ENCODE measurements at regions not wholly inside any gene's neighbourhood (a gene's known extent, or its start where the extent isn't known, plus 50 kb on each side); places are given as distances from the start of the nearest gene placed in this dataset.

DNA sequence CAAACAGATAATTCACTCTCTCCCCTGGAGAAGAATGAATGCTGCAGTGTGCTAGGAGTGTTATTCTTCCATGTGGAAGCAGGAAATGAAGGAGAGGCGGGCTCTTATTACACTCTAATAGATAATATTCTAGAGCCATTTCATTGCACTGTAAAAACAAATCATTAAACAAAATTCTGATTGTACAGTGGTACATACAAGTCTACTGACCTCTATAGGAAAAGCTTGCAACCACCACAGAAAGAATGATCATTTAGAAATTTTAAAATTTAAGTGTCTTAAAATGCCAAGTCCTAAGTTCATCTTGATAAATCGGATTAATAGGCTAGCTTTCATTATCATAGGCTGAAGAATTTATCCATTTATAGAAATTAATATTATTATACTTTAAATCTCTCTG, 960.3 kb upstream of the LRRN3 start:
- H3K27me3 ChIP-seq: no peaks in the 10 kb centered on the region
- ATAC-seq (no peak), DNase-seq (no peak), FAIRE-seq (no peak)
- intact Hi-C loops (cut with DNase I): no loop called here
- H3K36me3 ChIP-seq: no peaks in the 10 kb centered on the region
- TF ChIP-seq, protein P1, sequence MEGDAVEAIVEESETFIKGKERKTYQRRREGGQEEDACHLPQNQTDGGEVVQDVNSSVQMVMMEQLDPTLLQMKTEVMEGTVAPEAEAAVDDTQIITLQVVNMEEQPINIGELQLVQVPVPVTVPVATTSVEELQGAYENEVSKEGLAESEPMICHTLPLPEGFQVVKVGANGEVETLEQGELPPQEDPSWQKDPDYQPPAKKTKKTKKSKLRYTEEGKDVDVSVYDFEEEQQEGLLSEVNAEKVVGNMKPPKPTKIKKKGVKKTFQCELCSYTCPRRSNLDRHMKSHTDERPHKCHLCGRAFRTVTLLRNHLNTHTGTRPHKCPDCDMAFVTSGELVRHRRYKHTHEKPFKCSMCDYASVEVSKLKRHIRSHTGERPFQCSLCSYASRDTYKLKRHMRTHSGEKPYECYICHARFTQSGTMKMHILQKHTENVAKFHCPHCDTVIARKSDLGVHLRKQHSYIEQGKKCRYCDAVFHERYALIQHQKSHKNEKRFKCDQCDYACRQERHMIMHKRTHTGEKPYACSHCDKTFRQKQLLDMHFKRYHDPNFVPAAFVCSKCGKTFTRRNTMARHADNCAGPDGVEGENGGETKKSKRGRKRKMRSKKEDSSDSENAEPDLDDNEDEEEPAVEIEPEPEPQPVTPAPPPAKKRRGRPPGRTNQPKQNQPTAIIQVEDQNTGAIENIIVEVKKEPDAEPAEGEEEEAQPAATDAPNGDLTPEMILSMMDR (IDR thresholded peaks at IDR 0.05): no peak
- H3K4me1 ChIP-seq: no peaks in the 10 kb centered on the region
- no peaks in the 10 kb centered on the region for H3K9me3 ChIP-seq
- 30 to 44% methylated on average over 2 of the region's 2 CpGs for WGBS, 2 donors
- H3K4me3 ChIP-seq: no peak overlapping the region
- H3K27ac ChIP-seq: no peak overlapping the region

DNA sequence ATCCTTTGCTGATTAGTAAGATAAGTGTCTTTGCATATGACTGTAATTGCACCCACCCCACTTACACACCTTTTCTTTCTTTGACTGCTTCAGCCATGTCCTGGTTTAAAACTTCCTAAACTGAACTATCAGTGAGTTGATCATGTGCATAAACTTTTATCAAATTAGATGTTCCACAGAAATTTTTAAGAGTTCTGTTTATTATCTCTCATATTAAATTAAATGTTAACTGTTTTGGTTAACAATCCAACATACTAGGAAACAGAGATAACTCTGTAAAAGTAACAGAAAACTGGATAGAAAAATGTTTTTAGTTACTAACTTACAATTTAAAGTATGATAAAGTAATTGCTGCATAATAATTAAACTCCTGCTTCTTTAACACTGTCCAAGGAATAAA, 959.6 kb upstream of the LRRN3 start:
- H3K36me3 ChIP-seq: no peaks in the 10 kb centered on the region
- no peak for DNase-seq
- TF ChIP-seq, protein P1 (IDR thresholded peaks at IDR 0.05): no peak
- no peak for ATAC-seq
- H3K9me3 ChIP-seq: no peaks in the 10 kb centered on the region
- intact Hi-C loops (cut with DNase I): no loop called here
- H3K4me1 ChIP-seq: no peaks in the 10 kb centered on the region
- no peaks in the 10 kb centered on the region for H3K27me3 ChIP-seq
- H3K27ac ChIP-seq: no peak overlapping the region
- no peak for FAIRE-seq
- no peak overlapping the region for H3K4me3 ChIP-seq

DNA sequence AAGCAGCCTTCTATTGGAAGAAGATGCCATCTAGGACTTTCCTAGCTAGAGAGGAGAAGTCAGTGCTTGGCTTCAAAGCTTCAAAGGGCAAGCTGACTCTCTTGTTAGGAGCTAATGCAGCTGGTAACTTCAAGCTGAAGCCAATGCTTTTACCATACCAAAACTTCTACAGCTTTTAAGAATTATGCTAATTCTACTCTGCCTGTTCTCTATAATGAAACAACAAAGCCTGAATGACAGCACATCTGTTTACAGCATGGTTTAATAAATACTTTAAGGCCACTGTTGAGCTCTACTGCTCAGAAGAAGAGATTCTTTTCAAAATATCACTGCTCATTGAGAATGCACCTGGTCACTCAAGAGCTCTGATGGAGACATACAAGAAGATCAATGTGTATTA, 951.9 kb upstream of the LRRN3 start:
- Histone ChIP-seq H3K27ac (no peak overlapping the region), H3K4me3 (no peak overlapping the region), H3K27me3 (no peaks in the 10 kb centered on the region), H3K36me3 (no peaks in the 10 kb centered on the region), H3K9me3 (no peaks in the 10 kb centered on the region), H3K4me1 (no peaks in the 10 kb centered on the region)
- intact Hi-C loops (cut with DNase I): no loop called here
- no peak for DNase-seq
- no peak for FAIRE-seq
- ATAC-seq: no peak
- TF ChIP-seq, protein P1 (IDR thresholded peaks at IDR 0.05): no peak

DNA sequence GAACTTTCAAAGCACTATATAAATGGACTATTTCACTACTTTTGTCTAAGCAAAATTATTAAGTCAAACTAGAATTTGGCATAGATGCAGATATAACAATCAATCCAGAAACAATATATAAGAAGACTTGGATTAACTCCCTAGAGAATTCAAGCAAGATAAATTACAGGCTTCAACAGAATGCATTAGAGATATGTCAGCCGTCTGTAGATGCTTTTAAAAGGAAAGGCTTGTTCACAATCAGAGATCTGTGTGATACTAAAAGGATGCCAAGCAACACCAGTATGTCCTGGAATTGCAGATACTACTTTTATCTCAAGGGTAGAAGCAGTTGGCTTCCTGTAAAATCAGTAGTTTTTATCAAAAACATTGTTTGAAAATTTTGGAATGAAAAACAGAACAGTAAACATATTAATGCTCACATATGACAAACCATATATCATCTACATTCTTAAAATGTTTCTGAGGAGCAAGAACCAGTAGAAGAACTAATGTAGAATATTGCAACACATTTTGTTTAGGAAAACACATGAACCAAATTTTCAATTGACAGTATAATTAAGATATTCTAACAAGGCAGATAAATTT, 947.9 kb upstream of the LRRN3 start:
- no peak overlapping the region for H3K4me3 ChIP-seq
- no peak for FAIRE-seq
- TF ChIP-seq, protein P1 (IDR thresholded peaks at IDR 0.05): no peak
- no peaks in the 10 kb centered on the region for H3K36me3 ChIP-seq
- H3K27ac ChIP-seq: no peak overlapping the region
- no peak for ATAC-seq
- WGBS, 2 donors: 10 to 27% methylated on average over 1 of the region's 1 CpG
- intact Hi-C loops (cut with DNase I): no loop called here
- H3K4me1 ChIP-seq: no peaks in the 10 kb centered on the region
- no peaks in the 10 kb centered on the region for H3K27me3 ChIP-seq
- H3K9me3 ChIP-seq: no peaks in the 10 kb centered on the region
- DNase-seq: no peak

DNA sequence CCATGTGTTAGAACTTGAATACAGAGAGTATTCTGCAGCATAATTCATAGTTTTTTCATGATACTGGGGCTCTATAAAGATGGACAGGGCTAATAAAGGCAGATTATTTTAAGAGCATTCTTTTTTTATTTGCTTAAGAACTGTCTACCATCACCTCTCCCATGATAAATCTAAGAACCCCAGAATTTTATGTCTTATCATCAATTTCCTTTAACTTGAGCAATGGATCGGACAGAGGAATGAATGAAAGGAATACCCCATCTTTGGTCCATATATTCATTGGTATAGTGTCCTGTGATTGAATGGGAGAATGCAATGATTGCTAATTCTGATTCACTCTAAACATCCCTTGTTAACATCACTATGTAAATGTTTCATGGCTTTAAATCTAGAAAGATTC, 946.3 kb upstream of the LRRN3 start:
- 64 to 86% methylated on average over 1 of the region's 1 CpG for WGBS, 2 donors
- Histone ChIP-seq H3K36me3 (no peaks in the 10 kb centered on the region), H3K27me3 (no peaks in the 10 kb centered on the region), H3K4me3 (no peak overlapping the region), H3K27ac (no peak overlapping the region), H3K4me1 (no peaks in the 10 kb centered on the region), H3K9me3 (no peaks in the 10 kb centered on the region)
- intact Hi-C loops (cut with DNase I): no loop called here
- ATAC-seq (no peak), DNase-seq (no peak), FAIRE-seq (no peak)
- TF ChIP-seq, protein P1 (IDR thresholded peaks at IDR 0.05): no peak

All from pancreas (tissue), 10 donors.